Keratinocyte (primary cell): ENCODE measurements at regions not wholly inside any gene's neighbourhood (a gene's known extent, or its start where the extent isn't known, plus 50 kb on each side); places are given as distances from the start of the nearest gene placed in this dataset.

Source experiments
- CTCF ChIP-seq, 3 experiments: IDR thresholded peaks in 1 of 3; conservative IDR thresholded peaks in 1 of 3; optimal IDR thresholded peaks in 1 of 3; 2 replicates in 2 of 3; 3 replicates in 1 of 3; pipeline versions ENCODE3 to v1.5.1; 2011; ENCODE audit warnings: low read length in 3 of 3, mild to moderate bottlenecking in 3 of 3, moderate library complexity in 2 of 3, control low read depth in 1 of 3, inconsistent platforms in 1 of 3; ENCODE audit not compliant: insufficient read depth in 2 of 3; ENCODE audit errors: extremely low read depth in 1 of 3
- EZH2 ChIP-seq: IDR thresholded peaks from one replicate; pipeline ENCODE4 v1.6.1; 2012; ENCODE audit warnings: inconsistent platforms, mild to moderate bottlenecking, low read length, moderate library complexity

- TF ChIP-seq CTCF (optimal IDR thresholded peaks at IDR 0.05 in 1 of 3, IDR thresholded peaks at IDR 0.05 in 1 of 3, conservative IDR thresholded peaks at IDR 0.05 in 1 of 3; ENCODE audit: extremely low read depth in 1 of 3, insufficient read depth in 2 of 3, low read length in 3 of 3) (no peak), EZH2 (no peak)
These were observed 84.6 kb downstream of the TMEM237 start for GRCh38 chr2:201558665-201559064.
